SK-N-MC (cell line): ENCODE measurements at regions not wholly inside any gene's neighbourhood (a gene's known extent, or its start where the extent isn't known, plus 50 kb on each side); places are given as distances from the start of the nearest gene placed in this dataset.

Source experiments
- EZH2 ChIP-seq: fragments of 200-600 bp; sonication (generic); IDR thresholded peaks from one replicate; pipeline ENCODE4 v1.6.1; 2017; ENCODE audit warnings: antibody characterized with exemption
- POLR2AphosphoS5 ChIP-seq: IDR thresholded peaks from 2 replicates; pipeline ENCODE4 v1.6.1; 2012; ENCODE audit warnings: mild to moderate bottlenecking, low read depth, low read length, borderline replicate concordance

- TF ChIP-seq POLR2AphosphoS5 (no peak), EZH2 (no peak)
Observed at GRCh38 chr15:58285212-58285920, 146.4 kb upstream of the LIPC start.
